ENCODE measurements at regions not wholly inside any gene's neighbourhood (a gene's known extent, or its start where the extent isn't known, plus 50 kb on each side); places are given as distances from the start of the nearest gene placed in this dataset.

GRCh38 chr6:120111001-120111400 lies 761.4 kb upstream of the MAN1A1 start:
- H3K4me3 ChIP-seq (ENCODE audit: low read depth, low read length), result no peak overlapping the region
- CTCF ChIA-PET, result no interaction called here
- DNase-seq (ENCODE audit: low read depth, low spot score), result no peak
- POLR2A ChIA-PET, result no interaction called here
- no peak for TF ChIP-seq CTCF (IDR thresholded peaks at IDR 0.05; ENCODE audit: insufficient read depth, low read length, missing control alignments)

GRCh38 chr6:120108061-120108795 lies 758.7 kb upstream of the MAN1A1 start:
- no peak for TF ChIP-seq CTCF (IDR thresholded peaks at IDR 0.05; ENCODE audit: insufficient read depth, low read length, missing control alignments)
- H3K4me3 ChIP-seq (ENCODE audit: low read depth, low read length), result no peak overlapping the region
- DNase-seq (ENCODE audit: low read depth, low spot score), result no peak
- POLR2A ChIA-PET, result no interaction called here
- CTCF ChIA-PET, result no interaction called here

GRCh38 chr6:120103618-120104017 lies 754.1 kb upstream of the MAN1A1 start:
- no peak for TF ChIP-seq CTCF (IDR thresholded peaks at IDR 0.05; ENCODE audit: insufficient read depth, low read length, missing control alignments)
- DNase-seq (ENCODE audit: low read depth, low spot score), result no peak
- ChIA-PET POLR2A (no interaction called here), CTCF (no interaction called here)
- H3K4me3 ChIP-seq (ENCODE audit: low read depth, low read length), result no peak overlapping the region

- H3K4me3 ChIP-seq (ENCODE audit: low read depth, low read length), result no peak overlapping the region
- no peak for TF ChIP-seq CTCF (IDR thresholded peaks at IDR 0.05; ENCODE audit: insufficient read depth, low read length, missing control alignments)
- no peak for DNase-seq (ENCODE audit: low read depth, low spot score)
- ChIA-PET POLR2A (no interaction called here), CTCF (no interaction called here)
Observed at GRCh38 chr6:120096696-120097260, 747.2 kb upstream of the MAN1A1 start.

GRCh38 chr6:120083186-120083585 lies 733.6 kb upstream of the MAN1A1 start:
- DNase-seq (ENCODE audit: low read depth, low spot score), result no peak
- no peak for TF ChIP-seq CTCF (IDR thresholded peaks at IDR 0.05; ENCODE audit: insufficient read depth, low read length, missing control alignments)
- ChIA-PET POLR2A (no interaction called here), CTCF (no interaction called here)
- no peak overlapping the region for H3K4me3 ChIP-seq (ENCODE audit: low read depth, low read length)

- CTCF ChIA-PET, result interaction anchor here (1.5 kb wide), 1 partner anchor 37 kb away, joined by 3 read pairs; no protein-coding TSS in a partner anchor
- POLR2A ChIA-PET, result no interaction called here
- no peak for DNase-seq (ENCODE audit: low read depth, low spot score)
- TF ChIP-seq CTCF (IDR thresholded peaks at IDR 0.05; ENCODE audit: insufficient read depth, low read length, missing control alignments), result no peak
- no peak overlapping the region for H3K4me3 ChIP-seq (ENCODE audit: low read depth, low read length)
Observed at GRCh38 chr6:120077489-120077888, 727.9 kb upstream of the MAN1A1 start.

Data from AG04449 (cell line).